Lower leg skin (tissue), 3 donors: ENCODE measurements at regions not wholly inside any gene's neighbourhood (a gene's known extent, or its start where the extent isn't known, plus 50 kb on each side); places are given as distances from the start of the nearest gene placed in this dataset.

Source experiments
- CTCF ChIP-seq, 3 donors: fragments of 450-650 bp; IDR thresholded peaks; one replicate each; pipeline ENCODE4 v1.5.1; 2016; ENCODE audit warnings: antibody characterized with exemption in 3 of 3, mild to moderate bottlenecking in 3 of 3, moderate library complexity in 2 of 3
- POLR2A ChIP-seq, 2 donors: fragments of 450-650 bp; IDR thresholded peaks; one replicate each; pipeline ENCODE4 v1.6.1; 2016 to 2017; ENCODE audit warnings: antibody characterized with exemption in 2 of 2, mild to moderate bottlenecking in 1 of 2, moderate library complexity in 1 of 2

GRCh38 chr3:182469086-182469485 lies 324.2 kb upstream of the ATP11B start:
- TF ChIP-seq POLR2A (IDR thresholded peaks at IDR 0.05) (no peak), CTCF (IDR thresholded peaks at IDR 0.05) (no peak)
